HG03378 (cell line): ENCODE measurements at regions not wholly inside any gene's neighbourhood (a gene's known extent, or its start where the extent isn't known, plus 50 kb on each side); places are given as distances from the start of the nearest gene placed in this dataset.

Source experiments
- ATAC-seq: cut with Tn5 transposase; IDR thresholded peaks from one replicate; pipeline ENCODE4 v1.9.1; 2021; ENCODE audit warnings: mild to moderate bottlenecking, moderate library complexity; ENCODE audit not compliant: unreplicated experiment

GRCh38 chr2:151157000-151157735, 104.5 kb downstream of the RBM43 start:
- no peak for ATAC-seq

- no peak for ATAC-seq
Measured at GRCh38 chr2:151156431-151156830, 105.2 kb downstream of the RBM43 start.

- no peak for ATAC-seq
Measured at GRCh38 chr2:151153601-151154000, 108.1 kb downstream of the RBM43 start.

- ATAC-seq = no peak
Measured at GRCh38 chr2:151150331-151151320, 111.0 kb downstream of the RBM43 start.

GRCh38 chr2:151138507-151138906, 123.2 kb downstream of the RBM43 start:
- no peak for ATAC-seq

GRCh38 chr2:151137526-151137925, 124.1 kb downstream of the RBM43 start:
- no peak for ATAC-seq

- no peak for ATAC-seq
Measured at GRCh38 chr2:151120011-151120410, 141.7 kb downstream of the RBM43 start.

- ATAC-seq = no peak
Measured at GRCh38 chr2:151119374-151119773, 142.3 kb downstream of the RBM43 start.

- ATAC-seq = no peak
Measured at GRCh38 chr2:151118269-151118668, 143.4 kb downstream of the RBM43 start.

- ATAC-seq = no peak
Measured at GRCh38 chr2:151114874-151115273, 146.8 kb downstream of the RBM43 start.

- ATAC-seq = no peak
Measured at GRCh38 chr2:151113318-151113717, 148.3 kb downstream of the RBM43 start.

- ATAC-seq = no peak
Measured at GRCh38 chr2:151111599-151112278, 149.9 kb downstream of the RBM43 start.

- no peak for ATAC-seq
Measured at GRCh38 chr2:151106805-151107506, 154.7 kb downstream of the RBM43 start.

GRCh38 chr2:151103551-151103950, 158.1 kb downstream of the RBM43 start:
- no peak for ATAC-seq

- ATAC-seq = no peak
Measured at GRCh38 chr2:151102226-151102625, 159.4 kb downstream of the RBM43 start.

- ATAC-seq = no peak
Measured at GRCh38 chr2:151098841-151099240, 162.8 kb downstream of the RBM43 start.

GRCh38 chr2:151097895-151098294, 163.8 kb downstream of the RBM43 start:
- no peak for ATAC-seq

- ATAC-seq = no peak
Measured at GRCh38 chr2:151097128-151097527, 164.5 kb downstream of the RBM43 start.

GRCh38 chr2:151096235-151096634, 165.4 kb downstream of the RBM43 start:
- no peak for ATAC-seq

- no peak for ATAC-seq
Measured at GRCh38 chr2:151095463-151095862, 166.2 kb downstream of the RBM43 start.

- ATAC-seq = no peak
Measured at GRCh38 chr2:151091583-151091982, 170.1 kb downstream of the RBM43 start.
